Dedifferentiated amniotic fluid mesenchymal stem cell (primary cell): ENCODE measurements at regions not wholly inside any gene's neighbourhood (a gene's known extent, or its start where the extent isn't known, plus 50 kb on each side); places are given as distances from the start of the nearest gene placed in this dataset.

Experiments used
- DNase-seq: peaks from one replicate; pipeline ENCODE4 v3.0.0-alpha.2; 2016; ENCODE audit errors: extremely low spot score

GRCh38 chr7:45350896-45351295 is 193.3 kb downstream of the RAMP3 start:
- no peak for DNase-seq

- DNase-seq: no peak
Measured at GRCh38 chr7:45358287-45358686, 200.7 kb downstream of the RAMP3 start.

GRCh38 chr7:45359250-45359649 is 201.7 kb downstream of the RAMP3 start:
- no peak for DNase-seq

DNA sequence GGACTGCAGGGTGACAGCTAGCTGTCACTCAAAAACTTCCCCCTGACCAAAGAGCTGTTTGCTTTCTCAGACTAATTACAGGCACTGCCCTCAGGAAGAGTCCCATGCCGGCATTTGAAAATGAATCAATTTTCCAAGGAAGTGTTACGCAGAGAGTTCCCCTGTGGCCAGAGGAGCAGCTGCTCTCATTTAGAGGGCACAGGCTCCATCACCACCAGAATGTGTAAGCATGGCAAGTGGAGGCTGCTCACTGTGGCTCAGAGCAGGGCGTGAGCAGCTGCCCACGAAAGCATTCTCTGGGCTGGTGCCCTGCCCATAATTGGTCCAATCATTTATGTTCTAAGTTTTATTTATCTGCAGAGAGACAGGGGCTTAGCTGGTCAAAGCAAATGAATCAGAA is 202.2 kb downstream of the RAMP3 start:
- DNase-seq: no peak

GRCh38 chr7:45363669-45364068 is 206.1 kb downstream of the RAMP3 start:
- DNase-seq: no peak

- DNase-seq: no peak
Measured at GRCh38 chr7:45365341-45365740, 207.8 kb downstream of the RAMP3 start.

DNA sequence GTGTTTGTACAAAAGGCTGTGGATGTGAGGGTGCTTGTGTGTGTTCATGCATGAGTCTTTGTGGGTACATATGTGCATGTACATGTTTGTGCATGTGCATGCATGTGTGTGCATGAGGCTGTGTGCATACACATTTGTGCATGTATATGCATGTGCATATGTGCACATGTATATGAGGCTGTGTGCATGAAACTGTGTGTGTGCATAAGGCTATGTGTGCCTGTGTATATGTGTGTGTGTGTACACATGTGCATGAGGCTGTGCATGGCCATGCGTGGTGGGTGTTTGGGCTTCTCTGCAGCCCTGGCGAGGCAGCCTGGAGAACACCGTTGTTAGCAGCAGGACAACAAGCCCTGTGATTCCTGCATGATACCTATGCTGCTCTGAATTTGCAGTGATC is 207.7 kb upstream of the ADCY1 start:
- DNase-seq: no peak

DNA sequence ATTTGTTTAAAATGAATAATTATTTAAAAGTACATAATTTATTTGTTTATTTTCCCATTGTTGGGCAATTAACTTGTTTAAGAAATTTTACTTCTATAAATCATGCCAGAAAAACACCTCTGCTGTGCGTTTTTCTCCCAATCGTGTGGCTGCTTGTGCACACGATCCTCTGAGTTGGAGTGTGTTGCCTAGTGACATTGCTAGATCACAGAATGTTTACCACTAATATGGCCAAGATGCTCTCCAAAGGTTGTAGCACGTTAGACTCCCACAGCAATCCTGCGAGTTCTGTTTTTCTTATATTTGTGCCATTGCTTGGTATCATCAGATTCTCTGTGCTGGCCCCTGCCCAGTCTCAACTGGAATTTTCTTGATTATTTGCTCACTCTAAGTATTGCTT is 207.1 kb upstream of the ADCY1 start:
- DNase-seq: no peak

DNA sequence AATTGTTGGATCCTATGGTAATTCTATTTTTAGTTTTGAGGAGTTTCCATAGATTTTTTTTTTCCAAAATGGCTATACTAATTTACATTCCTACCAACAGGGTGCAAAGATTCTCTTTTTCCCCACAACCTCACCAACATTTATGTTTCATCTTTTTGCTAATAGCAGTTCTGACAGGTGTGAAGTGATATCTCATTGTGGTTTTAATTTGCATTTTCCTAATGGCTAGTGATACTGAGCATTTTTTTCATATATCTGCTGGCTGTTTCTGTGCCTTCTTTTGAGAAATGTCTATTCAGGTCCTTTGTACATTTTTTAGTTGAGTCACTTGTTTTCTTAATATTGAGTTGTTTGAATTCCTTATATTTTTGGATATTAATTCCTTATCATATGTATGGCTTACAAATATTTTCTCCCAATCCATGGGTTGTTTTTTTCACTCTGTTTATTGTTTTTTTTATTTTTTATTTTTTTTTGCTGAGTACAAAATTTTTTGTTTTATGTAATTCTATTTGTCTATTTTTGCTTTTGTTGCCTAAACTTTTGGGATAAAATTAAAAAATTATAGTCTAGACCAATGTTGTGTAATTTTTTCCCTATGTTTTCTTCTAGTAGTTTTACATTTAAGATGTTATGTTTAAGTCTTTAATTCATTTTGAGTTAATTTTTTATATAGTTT is 205.9 kb upstream of the ADCY1 start:
- DNase-seq: no peak

DNA sequence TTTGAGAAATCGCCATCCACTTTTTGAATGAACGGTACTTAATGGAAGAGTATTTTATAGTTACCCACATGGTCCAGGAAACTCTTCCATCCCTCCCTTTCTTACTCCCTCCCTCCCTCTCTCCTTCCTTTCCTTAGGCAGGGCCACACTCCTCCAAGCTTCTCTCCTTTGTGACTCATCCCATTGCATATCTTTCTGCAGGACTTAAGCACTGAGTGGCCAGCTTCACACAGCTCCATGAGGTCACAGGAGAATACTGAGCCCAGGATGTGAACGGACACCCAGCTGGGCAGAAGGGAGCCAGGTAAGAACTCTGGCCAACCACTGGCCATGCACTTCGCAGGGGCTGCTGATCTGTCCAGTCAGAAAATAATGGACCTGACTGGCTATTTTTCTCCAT is 189.7 kb upstream of the ADCY1 start:
- DNase-seq: no peak

DNA sequence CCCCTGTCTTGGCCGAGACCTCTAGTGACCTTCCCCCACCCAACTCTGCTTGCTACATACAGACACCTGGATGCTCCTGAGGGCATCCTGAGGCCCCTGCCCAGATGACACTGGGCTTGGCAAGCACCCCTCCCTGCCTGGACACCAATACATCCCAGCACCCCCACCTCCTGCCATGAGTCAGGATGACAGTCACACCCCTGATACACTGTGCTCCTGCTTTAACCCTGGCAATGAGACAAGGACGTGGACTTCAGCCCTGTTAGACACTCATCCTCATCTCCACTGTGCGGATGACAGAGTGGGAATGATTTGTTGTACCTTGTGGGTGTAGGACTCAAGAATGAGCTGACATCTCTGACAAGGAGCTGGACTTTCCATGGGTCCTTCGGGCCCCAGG is 186.3 kb upstream of the ADCY1 start:
- DNase-seq: no peak

GRCh38 chr7:45389073-45389872 is 184.9 kb upstream of the ADCY1 start:
- DNase-seq: no peak

DNA sequence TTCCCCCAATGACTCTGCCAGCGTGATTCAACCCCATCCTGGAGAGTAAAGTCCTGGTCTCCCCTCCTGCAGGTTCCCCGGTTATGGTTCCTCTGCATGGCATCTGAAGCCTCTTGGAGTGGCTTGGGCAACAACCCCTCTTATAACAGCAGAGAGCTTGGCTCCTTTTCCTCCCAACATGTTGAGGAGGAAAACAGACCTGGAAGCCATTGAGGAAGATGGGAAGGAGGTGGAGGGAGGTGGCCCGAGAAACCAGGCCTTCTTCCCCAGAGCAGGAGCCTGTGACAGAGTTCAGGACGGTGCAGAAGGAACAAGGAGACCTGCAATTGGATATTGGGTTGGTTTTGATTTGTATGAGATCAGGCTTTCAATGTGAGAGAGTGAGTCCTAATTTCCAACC is 184.0 kb upstream of the ADCY1 start:
- no peak for DNase-seq

- no peak for DNase-seq
Measured at GRCh38 chr7:45390731-45391130, 183.4 kb upstream of the ADCY1 start.

GRCh38 chr7:45391618-45392451 is 182.3 kb upstream of the ADCY1 start:
- no peak for DNase-seq

DNA sequence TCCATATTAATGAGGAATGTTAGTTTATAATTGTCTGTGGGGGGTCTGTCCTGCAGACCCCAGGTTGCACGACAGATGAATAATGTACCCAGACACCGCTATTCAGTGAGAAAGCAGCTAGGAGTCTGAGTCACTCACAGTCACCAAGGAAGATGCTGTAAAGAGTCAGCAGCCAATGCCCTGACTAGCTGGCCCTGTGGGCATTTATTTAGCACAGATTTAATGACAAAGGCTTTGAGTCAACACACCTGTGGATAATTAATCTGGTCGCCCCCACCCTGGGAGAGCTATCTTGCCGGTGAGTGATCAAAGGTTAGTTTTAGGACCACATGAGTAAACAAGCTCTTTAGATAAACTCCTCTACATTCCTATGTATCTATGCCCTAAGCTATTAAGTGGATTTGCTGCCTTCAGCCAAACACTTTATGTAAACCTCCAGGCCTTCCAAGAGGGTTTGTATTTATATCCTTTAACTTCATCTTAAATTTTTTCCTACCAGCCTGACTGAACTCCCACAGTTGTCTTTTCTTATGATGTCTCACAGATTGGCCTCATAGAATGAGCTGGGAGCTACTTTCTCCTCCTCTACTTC is 180.0 kb upstream of the ADCY1 start:
- DNase-seq: no peak

DNA sequence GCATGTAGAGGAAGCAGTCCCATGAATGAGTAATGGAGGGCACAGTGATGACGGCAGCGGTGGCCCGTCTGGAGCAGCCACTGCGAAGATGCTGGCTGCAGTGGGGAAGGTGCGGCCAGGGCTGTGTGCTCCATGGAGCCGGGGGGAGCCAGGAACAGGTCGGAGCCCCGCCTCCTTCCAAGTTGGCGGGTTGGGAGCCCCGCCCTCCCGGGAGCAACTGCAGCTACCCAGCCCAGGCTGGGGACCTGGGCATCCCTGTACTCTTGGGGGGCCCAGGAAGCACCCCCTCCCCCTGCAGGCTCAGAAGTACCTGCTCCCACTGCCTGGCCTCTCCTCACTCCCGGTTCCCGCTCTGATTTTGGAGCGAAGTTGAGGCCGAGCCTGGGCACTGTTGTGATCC is 175.1 kb upstream of the ADCY1 start:
- DNase-seq: no peak

DNA sequence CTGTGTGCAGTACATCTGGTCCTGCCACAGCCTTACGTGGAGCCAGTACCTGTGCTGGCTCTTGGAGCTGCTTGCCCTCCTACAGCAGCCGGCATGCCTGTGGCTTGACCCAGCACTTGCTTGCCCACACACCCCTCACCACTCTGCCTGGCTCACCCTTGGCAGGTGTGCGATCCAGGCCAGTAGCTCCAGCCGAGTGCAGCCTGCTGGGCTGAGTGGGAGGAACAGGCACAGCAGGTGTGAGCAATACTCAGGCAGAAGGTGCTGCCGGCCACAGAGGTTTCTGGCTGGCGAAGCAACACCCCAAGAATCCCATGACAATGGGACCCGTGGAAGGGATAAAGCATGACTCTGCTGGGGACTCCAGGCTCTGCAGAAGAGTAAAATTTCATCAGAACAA is 173.5 kb upstream of the ADCY1 start:
- no peak for DNase-seq

DNA sequence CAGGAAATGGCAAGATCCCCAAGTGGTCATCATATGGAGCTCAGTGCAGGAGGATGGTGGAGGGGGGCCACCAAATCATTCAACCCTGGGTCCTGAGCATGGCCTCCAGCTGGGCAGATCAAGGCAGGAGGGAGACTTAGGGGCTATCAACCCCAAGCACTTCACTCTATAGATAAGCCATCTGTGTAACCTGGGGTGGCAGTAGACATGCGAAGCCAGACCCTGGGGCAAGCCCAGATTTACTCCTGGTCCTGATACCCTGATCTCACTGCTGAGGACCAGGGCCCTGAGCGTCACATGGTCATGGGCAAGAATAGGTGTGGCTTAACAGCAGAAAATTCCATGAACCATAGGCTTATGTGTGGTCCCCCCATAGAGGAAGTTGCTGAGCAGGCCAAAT is 173.0 kb upstream of the ADCY1 start:
- DNase-seq: no peak

DNA sequence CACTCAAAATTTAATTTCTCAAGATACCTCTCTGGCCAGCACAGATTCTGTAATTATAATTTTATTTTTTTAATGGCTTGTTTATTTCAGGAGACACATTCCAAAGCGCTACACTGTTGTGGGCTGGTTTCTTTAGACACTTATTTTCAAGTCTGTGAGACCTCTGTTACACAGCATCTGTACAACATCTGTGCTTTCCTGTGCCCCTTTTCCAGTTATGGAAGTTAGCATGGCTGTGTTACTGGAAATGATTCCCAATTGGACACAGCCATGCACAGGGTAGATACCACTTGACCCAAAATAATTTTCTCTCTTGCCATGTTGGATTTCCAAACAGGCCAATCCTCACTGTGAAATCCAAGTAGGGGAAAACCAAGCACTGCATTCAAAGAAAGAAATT is 172.3 kb upstream of the ADCY1 start:
- no peak for DNase-seq

DNA sequence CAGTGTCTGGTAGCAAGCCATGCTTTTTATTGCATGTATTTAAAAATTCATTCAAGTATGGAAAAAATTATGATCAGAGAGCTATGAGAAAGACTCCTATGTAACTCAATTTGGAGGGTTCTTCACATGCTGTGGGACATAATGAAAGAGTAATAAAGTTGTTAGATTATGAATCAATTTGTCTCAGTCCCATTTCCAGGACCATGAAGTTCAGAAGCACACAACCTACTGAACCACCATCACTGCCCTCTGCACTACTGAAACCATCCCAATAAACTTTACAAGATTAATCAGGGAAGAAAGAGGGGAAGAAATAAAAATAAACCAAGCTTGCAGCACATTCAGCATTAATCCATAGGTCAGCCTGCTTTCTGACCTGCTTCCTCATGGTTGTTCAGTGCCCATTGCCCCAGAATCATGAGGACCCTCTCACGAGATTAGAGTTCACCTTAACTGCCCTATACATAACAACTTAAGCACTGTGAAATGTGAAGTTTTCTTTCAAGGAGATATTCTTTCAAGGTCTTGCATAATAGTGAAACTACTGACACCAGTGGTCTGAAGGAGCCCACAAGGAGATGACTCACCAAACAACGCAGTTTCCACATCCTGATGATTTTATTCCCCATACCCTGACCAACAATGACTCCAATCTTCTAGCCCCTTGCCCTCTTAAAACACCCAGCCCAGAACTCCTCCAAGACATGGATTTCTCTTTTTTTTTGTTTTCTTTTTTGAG is 171.5 kb upstream of the ADCY1 start:
- no peak for DNase-seq

DNA sequence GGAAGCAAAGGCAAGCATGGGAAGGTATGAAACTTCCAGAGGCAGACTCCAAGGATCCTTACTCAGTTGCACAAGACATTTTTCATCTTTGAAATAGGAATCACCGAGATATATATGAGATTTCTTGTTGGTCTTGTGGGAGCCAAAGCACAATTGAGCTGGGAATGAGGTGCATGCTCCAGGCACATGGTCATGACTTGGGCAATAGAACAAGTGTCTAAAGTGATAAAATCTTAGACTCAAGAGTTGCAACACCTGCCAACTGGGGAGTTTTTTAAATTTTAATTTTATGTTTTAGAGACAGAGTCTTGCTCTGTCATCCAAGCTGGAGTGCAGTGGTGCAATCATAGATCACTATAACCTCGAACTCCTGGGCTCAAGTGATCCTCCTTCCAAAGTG is 169.5 kb upstream of the ADCY1 start:
- DNase-seq: no peak
